ENCODE measurements at regions not wholly inside any gene's neighbourhood (a gene's known extent, or its start where the extent isn't known, plus 50 kb on each side); places are given as distances from the start of the nearest gene placed in this dataset.

GRCh38 chr7:26449175-26450165, 157.8 kb downstream of the SNX10 start:
- H3K4me2 ChIP-seq (ENCODE audit: low read length), result no peak overlapping the region
- H3K4me3 ChIP-seq (replicated peaks in 1 of 2; ENCODE audit: low read depth in 1 of 2, low read length in 2 of 2), result no peak overlapping the region
- no peak overlapping the region for H2AFZ ChIP-seq (ENCODE audit: low read depth, low read length, poor library complexity, severe bottlenecking)
- no peaks in the 10 kb centered on the region for H3K36me3 ChIP-seq (ENCODE audit: control insufficient read depth in 1 of 2, insufficient read depth in 2 of 2, low read length in 2 of 2)
- intact Hi-C loops (cut with micrococcal nuclease), result no loop called here
- no peak for DNase-seq (ENCODE audit: low read depth, low spot score)
- BruUV-seq (replicated peaks), result no TSS peak
- CTCF ChIA-PET, result no interaction called here
- RAD21 ChIA-PET (ENCODE audit: low non-redundant PET in 1 of 2, low total read pairs in 2 of 2, uncharacterized antibody in 2 of 2, unreplicated experiment in 2 of 2), result no interaction called here
- H3K9me3 ChIP-seq (ENCODE audit: control insufficient read depth in 1 of 2, insufficient read depth in 1 of 2, low read depth in 1 of 2, low read length in 2 of 2), result no peaks in the 10 kb centered on the region
- ATAC-seq, result no peak
- H4K20me1 ChIP-seq (ENCODE audit: insufficient read depth), result no peaks in the 10 kb centered on the region
- no peaks in the 10 kb centered on the region for H3K79me2 ChIP-seq (ENCODE audit: insufficient read depth, low read length)
- H3K27me3 ChIP-seq (ENCODE audit: insufficient read depth, low read length), result no peaks in the 10 kb centered on the region
- H3K4me1 ChIP-seq (ENCODE audit: control insufficient read depth in 1 of 2, insufficient read depth in 2 of 2, low read length in 2 of 2), result peaks cover 7 to 9% of the 10 kb centered on the region in 2 experiments; a peak in 3 of 4 replicates
- POLR2A ChIA-PET, result no interaction called here
- no peaks in the 10 kb centered on the region for H3K9me2 ChIP-seq (ENCODE audit: insufficient read depth)
- H3K27ac ChIP-seq (ENCODE audit: low read depth, low read length), result no peak overlapping the region
- H3K9ac ChIP-seq (ENCODE audit: low read length), result no peak overlapping the region
- TF ChIP-seq EGR1 (IDR thresholded peaks at IDR 0.05; ENCODE audit: low read depth) (no peak), ZBTB33 (IDR thresholded peaks at IDR 0.05; ENCODE audit: extremely low read depth, insufficient replicate concordance, low read length) (no peak), ZFX (IDR thresholded peaks at IDR 0.05) (no peak), EZH2phosphoT487 (IDR thresholded peaks at IDR 0.05; ENCODE audit: borderline replicate concordance) (no peak), FOSL1 (IDR thresholded peaks at IDR 0.05; ENCODE audit: low read depth) (no peak)
- TF ChIP-seq, protein P1, sequence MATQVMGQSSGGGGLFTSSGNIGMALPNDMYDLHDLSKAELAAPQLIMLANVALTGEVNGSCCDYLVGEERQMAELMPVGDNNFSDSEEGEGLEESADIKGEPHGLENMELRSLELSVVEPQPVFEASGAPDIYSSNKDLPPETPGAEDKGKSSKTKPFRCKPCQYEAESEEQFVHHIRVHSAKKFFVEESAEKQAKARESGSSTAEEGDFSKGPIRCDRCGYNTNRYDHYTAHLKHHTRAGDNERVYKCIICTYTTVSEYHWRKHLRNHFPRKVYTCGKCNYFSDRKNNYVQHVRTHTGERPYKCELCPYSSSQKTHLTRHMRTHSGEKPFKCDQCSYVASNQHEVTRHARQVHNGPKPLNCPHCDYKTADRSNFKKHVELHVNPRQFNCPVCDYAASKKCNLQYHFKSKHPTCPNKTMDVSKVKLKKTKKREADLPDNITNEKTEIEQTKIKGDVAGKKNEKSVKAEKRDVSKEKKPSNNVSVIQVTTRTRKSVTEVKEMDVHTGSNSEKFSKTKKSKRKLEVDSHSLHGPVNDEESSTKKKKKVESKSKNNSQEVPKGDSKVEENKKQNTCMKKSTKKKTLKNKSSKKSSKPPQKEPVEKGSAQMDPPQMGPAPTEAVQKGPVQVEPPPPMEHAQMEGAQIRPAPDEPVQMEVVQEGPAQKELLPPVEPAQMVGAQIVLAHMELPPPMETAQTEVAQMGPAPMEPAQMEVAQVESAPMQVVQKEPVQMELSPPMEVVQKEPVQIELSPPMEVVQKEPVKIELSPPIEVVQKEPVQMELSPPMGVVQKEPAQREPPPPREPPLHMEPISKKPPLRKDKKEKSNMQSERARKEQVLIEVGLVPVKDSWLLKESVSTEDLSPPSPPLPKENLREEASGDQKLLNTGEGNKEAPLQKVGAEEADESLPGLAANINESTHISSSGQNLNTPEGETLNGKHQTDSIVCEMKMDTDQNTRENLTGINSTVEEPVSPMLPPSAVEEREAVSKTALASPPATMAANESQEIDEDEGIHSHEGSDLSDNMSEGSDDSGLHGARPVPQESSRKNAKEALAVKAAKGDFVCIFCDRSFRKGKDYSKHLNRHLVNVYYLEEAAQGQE (IDR thresholded peaks at IDR 0.05; ENCODE audit: low read depth), result no peak
